H1 (cell line): ENCODE measurements at regions not wholly inside any gene's neighbourhood (a gene's known extent, or its start where the extent isn't known, plus 50 kb on each side); places are given as distances from the start of the nearest gene placed in this dataset.

Source experiments
- CTCF ChIA-PET: fragments of 300-600 bp; sonication (Branson Sonifier 250); formaldehyde crosslinking; loops from one replicate; lab custom pipeline; 2021; ENCODE audit not compliant: partially characterized antibody; lab: Charles Lee
- POLR2A ChIA-PET: fragments of 300-600 bp; sonication (Branson Sonifier 250); formaldehyde crosslinking; loops from one replicate; lab custom pipeline; 2021; ENCODE audit warnings: inconsistent platforms; ENCODE audit not compliant: partially characterized antibody; lab: Charles Lee
- DNase-seq, 2 experiments: peaks; one replicate each; pipeline versions ENCODE4 v3.0.0 to v3.0.0-alpha.2; 2010 to 2022; ENCODE audit warnings: low spot score in 2 of 2, low read depth in 1 of 2, mixed read lengths in 1 of 2
- FAIRE-seq: peaks from 2 replicates; lab custom pipeline; 2011; peaks lifted over from hg19 to GRCh38; lab: Jason Lieb, UNC
- H2AFZ ChIP-seq: 2 replicates; pipeline ENCODE4 v1.8.1; 2012; ENCODE audit warnings: low read length, inconsistent platforms
- H2AK5ac ChIP-seq: 2 replicates; pipeline ENCODE4 v1.6.1; 2013; ENCODE audit warnings: low read depth, low read length
- H2BK120ac ChIP-seq: replicated peaks from 2 replicates; pipeline ENCODE3; 2013; ENCODE audit warnings: low read depth, low read length, inconsistent platforms
- H2BK12ac ChIP-seq: 2 replicates; pipeline ENCODE4 v1.6.1; 2013; ENCODE audit warnings: low read depth, low read length
- H2BK15ac ChIP-seq: 2 replicates; pipeline ENCODE4 v1.6.1; 2013; ENCODE audit warnings: low read length
- H2BK20ac ChIP-seq: 2 replicates; pipeline ENCODE4 v1.6.1; 2013; ENCODE audit warnings: low read length
- H2BK5ac ChIP-seq: 2 replicates; pipeline ENCODE4 v1.6.1; 2013; ENCODE audit warnings: low read depth, low read length
- H3K14ac ChIP-seq: 2 replicates; pipeline ENCODE4 v1.6.1; 2013; ENCODE audit warnings: inconsistent platforms; ENCODE audit not compliant: insufficient read length
- H3K18ac ChIP-seq: 2 replicates; pipeline ENCODE4 v1.6.1; 2013; ENCODE audit warnings: low read length; ENCODE audit errors: extremely low read depth
- H3K23ac ChIP-seq: 2 replicates; pipeline ENCODE4 v1.6.1; 2013; ENCODE audit warnings: inconsistent platforms; ENCODE audit not compliant: insufficient read length
- H3K23me2 ChIP-seq: 2 replicates; pipeline ENCODE4 v1.6.1; 2013; ENCODE audit warnings: low read depth, low read length
- H3K27ac ChIP-seq: 2 replicates; pipeline ENCODE4 v1.6.1; 2011; ENCODE audit warnings: low read depth, low read length, inconsistent platforms
- H3K27me3 ChIP-seq, 4 experiments: replicated peaks in 1 of 4; 1 replicate in 1 of 4; 2 replicates in 3 of 4; pipeline versions ENCODE4 v1.6.1 to v1.8.1; 2011 to 2013; ENCODE audit warnings: low read length in 3 of 4, mild to moderate bottlenecking in 3 of 4, inconsistent platforms in 2 of 4, mixed read lengths in 2 of 4, moderate library complexity in 1 of 4; ENCODE audit not compliant: control insufficient read depth in 3 of 4, insufficient read depth in 3 of 4; ENCODE audit errors: extremely low read depth in 1 of 4
- H3K36me3 ChIP-seq, 4 experiments: 2 replicates each; pipeline versions ENCODE4 v1.6.1 to v1.8.1; 2011 to 2013; ENCODE audit warnings: mild to moderate bottlenecking in 4 of 4, low read length in 3 of 4, moderate library complexity in 2 of 4, control low read depth in 1 of 4, inconsistent platforms in 1 of 4; ENCODE audit not compliant: insufficient read depth in 4 of 4, control insufficient read depth in 2 of 4
- H3K4ac ChIP-seq: replicated peaks from 2 replicates; pipeline ENCODE3; 2013; ENCODE audit warnings: low read length, low read depth, mixed read lengths, inconsistent platforms; ENCODE audit not compliant: insufficient read length
- H3K4me1 ChIP-seq, 4 experiments: replicated peaks in 1 of 4; 1 replicate in 1 of 4; 2 replicates in 3 of 4; pipeline versions ENCODE4 v1.6.1 to v1.8.1; 2011 to 2013; ENCODE audit warnings: low read length in 3 of 4, inconsistent platforms in 2 of 4, mixed read lengths in 1 of 4; ENCODE audit not compliant: insufficient read depth in 4 of 4, control insufficient read depth in 3 of 4
- H3K4me2 ChIP-seq, 2 experiments: 2 replicates each; pipeline versions ENCODE4 v1.6.1 to v1.8.1; 2011 to 2013; ENCODE audit warnings: low read depth in 2 of 2, low read length in 2 of 2, control low read depth in 1 of 2, inconsistent platforms in 1 of 2, mild to moderate bottlenecking in 1 of 2; ENCODE audit not compliant: insufficient read depth in 1 of 2
- H3K4me3 ChIP-seq, 4 experiments: fragments of 200-600, 300-600 bp in 1 of 4; sonication (generic), shearing (Covaris generic), sonication (Bioruptor Twin) in 1 of 4; 2 replicates each; pipeline versions ENCODE4 v1.5.1 to v1.8.1; 2011 to 2016; ENCODE audit warnings: low read length in 4 of 4, low read depth in 3 of 4, control low read depth in 2 of 4, inconsistent platforms in 2 of 4, mild to moderate bottlenecking in 2 of 4, mixed read lengths in 1 of 4, moderate library complexity in 1 of 4; ENCODE audit not compliant: insufficient read depth in 2 of 4; ENCODE audit errors: extremely low read depth in 1 of 4
- H3K56ac ChIP-seq: replicated peaks from 2 replicates; pipeline ENCODE3; 2013; ENCODE audit warnings: low read depth, mild to moderate bottlenecking, mixed read lengths, low read length, inconsistent platforms; ENCODE audit not compliant: insufficient read length
- H3K79me1 ChIP-seq: 2 replicates; pipeline ENCODE4 v1.6.1; 2013; ENCODE audit warnings: low read depth, low read length, control low read depth
- H3K79me2 ChIP-seq, 2 experiments: 2 replicates each; pipeline versions ENCODE4 v1.6.1 to v1.8.1; 2012 to 2013; ENCODE audit warnings: low read length in 2 of 2, mild to moderate bottlenecking in 2 of 2, inconsistent platforms in 1 of 2; ENCODE audit not compliant: insufficient read depth in 2 of 2, control insufficient read depth in 1 of 2
- H3K9ac ChIP-seq, 4 experiments: replicated peaks in 1 of 4; 1 replicate in 1 of 4; 2 replicates in 3 of 4; pipeline versions ENCODE4 v1.6.1 to v1.8.1; 2011 to 2013; ENCODE audit warnings: low read depth in 3 of 4, low read length in 3 of 4, control low read depth in 2 of 4, mild to moderate bottlenecking in 2 of 4, moderate library complexity in 2 of 4, inconsistent platforms in 1 of 4; ENCODE audit errors: extremely low read depth in 1 of 4
- H3K9me3 ChIP-seq, 2 experiments: 2 replicates each; pipeline versions ENCODE4 v1.6.1 to v1.8.1; 2012 to 2013; ENCODE audit warnings: mild to moderate bottlenecking in 2 of 2, moderate library complexity in 2 of 2, control low read depth in 1 of 2, inconsistent platforms in 1 of 2, low read depth in 1 of 2, low read length in 1 of 2, mixed read lengths in 1 of 2; ENCODE audit not compliant: insufficient read depth in 2 of 2
- H4K20me1 ChIP-seq, 2 experiments: replicated peaks in 1 of 2; 2 replicates each; pipeline versions ENCODE3 to v1.8.1; 2011 to 2013; ENCODE audit warnings: inconsistent platforms in 2 of 2, low read length in 2 of 2, mild to moderate bottlenecking in 1 of 2; ENCODE audit not compliant: insufficient read depth in 2 of 2, control insufficient read depth in 1 of 2
- H4K5ac ChIP-seq: 2 replicates; pipeline ENCODE4 v1.6.1; 2013; ENCODE audit warnings: low read length, low read depth, mixed read lengths, inconsistent platforms; ENCODE audit not compliant: insufficient read length
- H4K8ac ChIP-seq: 2 replicates; pipeline ENCODE4 v1.8.0; 2013; ENCODE audit warnings: mild to moderate bottlenecking, moderate library complexity, low read length, inconsistent platforms; ENCODE audit not compliant: insufficient read depth; ENCODE audit errors: extremely low read depth
- H4K91ac ChIP-seq: replicated peaks from 2 replicates; pipeline ENCODE3; 2013; ENCODE audit warnings: low read length, mixed read lengths, inconsistent platforms; ENCODE audit not compliant: insufficient read length
- FOSL1 ChIP-seq: IDR thresholded peaks from 2 replicates; pipeline ENCODE4 v1.6.1; 2011; ENCODE audit warnings: mild to moderate bottlenecking, low read depth, low read length, moderate library complexity; ENCODE audit not compliant: insufficient read depth
- WGBS, 2 experiments: shearing (Covaris generic) in 1 of 2; methylation state at CpG; one replicate each; pipeline versions ENCODE4 v1.1.6 to v1.1.7; 2013 to 2015; ENCODE audit warnings: low lambda C conversion rate in 2 of 2, mixed read lengths in 2 of 2, inconsistent platforms in 1 of 2, low coverage in 1 of 2, missing lambda C conversion rate in 1 of 2; ENCODE audit not compliant: insufficient replicate concordance in 2 of 2, insufficient coverage in 1 of 2, insufficient read length in 1 of 2; ENCODE audit errors: extremely low coverage in 1 of 2, missing lambda C conversion rate in 1 of 2; 5-methylcytosine and 5-hydroxymethylcytosine counted together

DNA sequence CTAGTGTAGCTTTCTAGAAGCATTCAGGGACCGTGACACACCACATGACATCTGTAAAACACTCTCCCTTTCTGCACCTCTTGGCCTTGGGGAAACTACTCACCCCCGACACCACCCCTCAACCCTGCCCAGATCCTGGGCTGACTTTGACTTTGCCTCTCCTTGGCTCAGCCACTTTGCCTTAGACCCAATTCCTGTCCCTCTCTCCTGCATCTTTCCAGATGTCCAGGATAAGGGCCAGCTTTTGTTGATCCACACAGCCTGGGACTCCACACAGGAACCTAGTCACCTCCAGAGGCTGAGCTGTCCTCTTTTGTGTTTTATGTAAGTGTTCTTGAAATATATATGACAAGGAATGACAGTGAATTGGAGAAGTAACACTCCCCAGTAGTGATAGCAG, 153.7 kb upstream of the PLXNC1 start:
- no peaks in the 10 kb centered on the region for H3K79me1 ChIP-seq
- peaks cover 0 to 4% (median 2%) of the 10 kb centered on the region in 4 experiments; a peak in 5 of 7 replicates for H3K4me1 ChIP-seq
- H3K14ac ChIP-seq, result no peak overlapping the region
- H3K79me2 ChIP-seq, result no peaks in the 10 kb centered on the region
- no peak overlapping the region for H2AFZ ChIP-seq
- H3K9me3 ChIP-seq, result no peaks in the 10 kb centered on the region
- no peak overlapping the region for H3K18ac ChIP-seq
- H2BK5ac ChIP-seq, result no peak overlapping the region
- H3K23ac ChIP-seq, result no peak overlapping the region
- H2BK12ac ChIP-seq, result no peak overlapping the region
- TF ChIP-seq FOSL1, result no peak
- H2BK120ac ChIP-seq, result no peak overlapping the region
- H2BK15ac ChIP-seq, result no peak overlapping the region
- no peaks in the 10 kb centered on the region for H3K36me3 ChIP-seq
- no peak overlapping the region for H3K56ac ChIP-seq
- H4K5ac ChIP-seq, result no peak overlapping the region
- ChIA-PET POLR2A (no interaction called here), CTCF (interaction anchor here (1.0 to 3.1 kb wide), 4 partner anchors 13 to 107 kb away, joined by 3 to 11 read pairs (median 4); no protein-coding TSS in a partner anchor)
- H3K4me2 ChIP-seq, result no peak overlapping the region
- no peak overlapping the region for H3K27ac ChIP-seq
- H2BK20ac ChIP-seq, result no peak overlapping the region
- no peak overlapping the region for H3K4ac ChIP-seq
- H4K8ac ChIP-seq, result no peak overlapping the region
- no peak overlapping the region for H3K9ac ChIP-seq
- DNase-seq (no peak), FAIRE-seq (no peak)
- H3K4me3 ChIP-seq, result no peak overlapping the region
- no peak overlapping the region for H4K91ac ChIP-seq
- no peak overlapping the region for H2AK5ac ChIP-seq
- H3K23me2 ChIP-seq, result no peaks in the 10 kb centered on the region
- H4K20me1 ChIP-seq, result no peaks in the 10 kb centered on the region
- WGBS, 2 experiments, result 83% methylated on average over 2 of the region's 2 CpGs; no CpG with 5 or more reads in 1 of the 2 experiments
- no peaks in the 10 kb centered on the region for H3K27me3 ChIP-seq
